H1 (cell line): ENCODE measurements at regions not wholly inside any gene's neighbourhood (a gene's known extent, or its start where the extent isn't known, plus 50 kb on each side); places are given as distances from the start of the nearest gene placed in this dataset.
A peak's percentile ranks its signal among the peaks of the same experiment; 100 is the strongest.

Experiments used
- CTCF ChIA-PET: fragments of 300-600 bp; sonication (Branson Sonifier 250); formaldehyde crosslinking; loops from one replicate; lab custom pipeline; 2021; ENCODE audit not compliant: partially characterized antibody; lab: Charles Lee
- POLR2A ChIA-PET: fragments of 300-600 bp; sonication (Branson Sonifier 250); formaldehyde crosslinking; loops from one replicate; lab custom pipeline; 2021; ENCODE audit warnings: inconsistent platforms; ENCODE audit not compliant: partially characterized antibody; lab: Charles Lee
- DNase-seq, 2 experiments: peaks; one replicate each; pipeline versions ENCODE4 v3.0.0 to v3.0.0-alpha.2; 2010 to 2022; ENCODE audit warnings: low spot score in 2 of 2, low read depth in 1 of 2, mixed read lengths in 1 of 2
- FAIRE-seq: peaks from 2 replicates; lab custom pipeline; 2011; peaks lifted over from hg19 to GRCh38; lab: Jason Lieb, UNC
- H2AFZ ChIP-seq: 2 replicates; pipeline ENCODE4 v1.8.1; 2012; ENCODE audit warnings: low read length, inconsistent platforms
- H2AK5ac ChIP-seq: 2 replicates; pipeline ENCODE4 v1.6.1; 2013; ENCODE audit warnings: low read depth, low read length
- H2BK120ac ChIP-seq: replicated peaks from 2 replicates; pipeline ENCODE3; 2013; ENCODE audit warnings: low read depth, low read length, inconsistent platforms
- H2BK12ac ChIP-seq: 2 replicates; pipeline ENCODE4 v1.6.1; 2013; ENCODE audit warnings: low read depth, low read length
- H2BK15ac ChIP-seq: 2 replicates; pipeline ENCODE4 v1.6.1; 2013; ENCODE audit warnings: low read length
- H2BK20ac ChIP-seq: 2 replicates; pipeline ENCODE4 v1.6.1; 2013; ENCODE audit warnings: low read length
- H2BK5ac ChIP-seq: 2 replicates; pipeline ENCODE4 v1.6.1; 2013; ENCODE audit warnings: low read depth, low read length
- H3K14ac ChIP-seq: 2 replicates; pipeline ENCODE4 v1.6.1; 2013; ENCODE audit warnings: inconsistent platforms; ENCODE audit not compliant: insufficient read length
- H3K18ac ChIP-seq: 2 replicates; pipeline ENCODE4 v1.6.1; 2013; ENCODE audit warnings: low read length; ENCODE audit errors: extremely low read depth
- H3K23ac ChIP-seq: 2 replicates; pipeline ENCODE4 v1.6.1; 2013; ENCODE audit warnings: inconsistent platforms; ENCODE audit not compliant: insufficient read length
- H3K23me2 ChIP-seq: 2 replicates; pipeline ENCODE4 v1.6.1; 2013; ENCODE audit warnings: low read depth, low read length
- H3K27ac ChIP-seq: 2 replicates; pipeline ENCODE4 v1.6.1; 2011; ENCODE audit warnings: low read depth, low read length, inconsistent platforms
- H3K27me3 ChIP-seq, 4 experiments: replicated peaks in 1 of 4; 1 replicate in 1 of 4; 2 replicates in 3 of 4; pipeline versions ENCODE4 v1.6.1 to v1.8.1; 2011 to 2013; ENCODE audit warnings: low read length in 3 of 4, mild to moderate bottlenecking in 3 of 4, inconsistent platforms in 2 of 4, mixed read lengths in 2 of 4, moderate library complexity in 1 of 4; ENCODE audit not compliant: control insufficient read depth in 3 of 4, insufficient read depth in 3 of 4; ENCODE audit errors: extremely low read depth in 1 of 4
- H3K36me3 ChIP-seq, 4 experiments: 2 replicates each; pipeline versions ENCODE4 v1.6.1 to v1.8.1; 2011 to 2013; ENCODE audit warnings: mild to moderate bottlenecking in 4 of 4, low read length in 3 of 4, moderate library complexity in 2 of 4, control low read depth in 1 of 4, inconsistent platforms in 1 of 4; ENCODE audit not compliant: insufficient read depth in 4 of 4, control insufficient read depth in 2 of 4
- H3K4ac ChIP-seq: replicated peaks from 2 replicates; pipeline ENCODE3; 2013; ENCODE audit warnings: low read length, low read depth, mixed read lengths, inconsistent platforms; ENCODE audit not compliant: insufficient read length
- H3K4me1 ChIP-seq, 4 experiments: replicated peaks in 1 of 4; 1 replicate in 1 of 4; 2 replicates in 3 of 4; pipeline versions ENCODE4 v1.6.1 to v1.8.1; 2011 to 2013; ENCODE audit warnings: low read length in 3 of 4, inconsistent platforms in 2 of 4, mixed read lengths in 1 of 4; ENCODE audit not compliant: insufficient read depth in 4 of 4, control insufficient read depth in 3 of 4
- H3K4me2 ChIP-seq, 2 experiments: 2 replicates each; pipeline versions ENCODE4 v1.6.1 to v1.8.1; 2011 to 2013; ENCODE audit warnings: low read depth in 2 of 2, low read length in 2 of 2, control low read depth in 1 of 2, inconsistent platforms in 1 of 2, mild to moderate bottlenecking in 1 of 2; ENCODE audit not compliant: insufficient read depth in 1 of 2
- H3K4me3 ChIP-seq, 4 experiments: fragments of 200-600, 300-600 bp in 1 of 4; sonication (generic), shearing (Covaris generic), sonication (Bioruptor Twin) in 1 of 4; 2 replicates each; pipeline versions ENCODE4 v1.5.1 to v1.8.1; 2011 to 2016; ENCODE audit warnings: low read length in 4 of 4, low read depth in 3 of 4, control low read depth in 2 of 4, inconsistent platforms in 2 of 4, mild to moderate bottlenecking in 2 of 4, mixed read lengths in 1 of 4, moderate library complexity in 1 of 4; ENCODE audit not compliant: insufficient read depth in 2 of 4; ENCODE audit errors: extremely low read depth in 1 of 4
- H3K56ac ChIP-seq: replicated peaks from 2 replicates; pipeline ENCODE3; 2013; ENCODE audit warnings: low read depth, mild to moderate bottlenecking, mixed read lengths, low read length, inconsistent platforms; ENCODE audit not compliant: insufficient read length
- H3K79me1 ChIP-seq: 2 replicates; pipeline ENCODE4 v1.6.1; 2013; ENCODE audit warnings: low read depth, low read length, control low read depth
- H3K79me2 ChIP-seq, 2 experiments: 2 replicates each; pipeline versions ENCODE4 v1.6.1 to v1.8.1; 2012 to 2013; ENCODE audit warnings: low read length in 2 of 2, mild to moderate bottlenecking in 2 of 2, inconsistent platforms in 1 of 2; ENCODE audit not compliant: insufficient read depth in 2 of 2, control insufficient read depth in 1 of 2
- H3K9ac ChIP-seq, 4 experiments: replicated peaks in 1 of 4; 1 replicate in 1 of 4; 2 replicates in 3 of 4; pipeline versions ENCODE4 v1.6.1 to v1.8.1; 2011 to 2013; ENCODE audit warnings: low read depth in 3 of 4, low read length in 3 of 4, control low read depth in 2 of 4, mild to moderate bottlenecking in 2 of 4, moderate library complexity in 2 of 4, inconsistent platforms in 1 of 4; ENCODE audit errors: extremely low read depth in 1 of 4
- H3K9me3 ChIP-seq, 2 experiments: 2 replicates each; pipeline versions ENCODE4 v1.6.1 to v1.8.1; 2012 to 2013; ENCODE audit warnings: mild to moderate bottlenecking in 2 of 2, moderate library complexity in 2 of 2, control low read depth in 1 of 2, inconsistent platforms in 1 of 2, low read depth in 1 of 2, low read length in 1 of 2, mixed read lengths in 1 of 2; ENCODE audit not compliant: insufficient read depth in 2 of 2
- H4K20me1 ChIP-seq, 2 experiments: replicated peaks in 1 of 2; 2 replicates each; pipeline versions ENCODE3 to v1.8.1; 2011 to 2013; ENCODE audit warnings: inconsistent platforms in 2 of 2, low read length in 2 of 2, mild to moderate bottlenecking in 1 of 2; ENCODE audit not compliant: insufficient read depth in 2 of 2, control insufficient read depth in 1 of 2
- H4K5ac ChIP-seq: 2 replicates; pipeline ENCODE4 v1.6.1; 2013; ENCODE audit warnings: low read length, low read depth, mixed read lengths, inconsistent platforms; ENCODE audit not compliant: insufficient read length
- H4K8ac ChIP-seq: 2 replicates; pipeline ENCODE4 v1.8.0; 2013; ENCODE audit warnings: mild to moderate bottlenecking, moderate library complexity, low read length, inconsistent platforms; ENCODE audit not compliant: insufficient read depth; ENCODE audit errors: extremely low read depth
- H4K91ac ChIP-seq: replicated peaks from 2 replicates; pipeline ENCODE3; 2013; ENCODE audit warnings: low read length, mixed read lengths, inconsistent platforms; ENCODE audit not compliant: insufficient read length
- HDAC2 ChIP-seq, 2 experiments: fragments of 300-600 bp in 1 of 2; sonication (generic) in 1 of 2; IDR thresholded peaks; 2 replicates each; pipeline ENCODE4 v1.6.1; 2011 to 2012; ENCODE audit warnings: low read depth in 2 of 2, low read length in 2 of 2, mild to moderate bottlenecking in 2 of 2, moderate library complexity in 2 of 2, borderline replicate concordance in 1 of 2, inconsistent platforms in 1 of 2
- JUND ChIP-seq: IDR thresholded peaks from 2 replicates; pipeline ENCODE4 v1.6.1; 2011; ENCODE audit warnings: mild to moderate bottlenecking, improper control_type of control experiment, low read length
- KDM5A ChIP-seq: fragments of 200-600 bp; IDR thresholded peaks from 2 replicates; pipeline ENCODE4 v1.7.1; 2012; ENCODE audit warnings: mild to moderate bottlenecking, low read length, inconsistent platforms, mixed read lengths
- NANOG ChIP-seq: IDR thresholded peaks from 2 replicates; pipeline ENCODE4 v1.6.1; 2011; ENCODE audit warnings: low read length, low read depth, mild to moderate bottlenecking, inconsistent platforms; ENCODE audit not compliant: insufficient read depth, poor library complexity, severe bottlenecking
- RBBP5 ChIP-seq: IDR thresholded peaks from 2 replicates; pipeline ENCODE4 v1.7.1; 2012; ENCODE audit warnings: low read depth, mild to moderate bottlenecking, inconsistent platforms, low read length, moderate library complexity, borderline replicate concordance
- RFX5 ChIP-seq: IDR thresholded peaks from 2 replicates; pipeline ENCODE4 v1.6.1; 2011; ENCODE audit warnings: low read depth, low read length, improper control_type of control experiment, borderline replicate concordance
- SIX5 ChIP-seq: IDR thresholded peaks from 2 replicates; pipeline ENCODE4 v1.6.1; 2011; ENCODE audit warnings: mild to moderate bottlenecking, low read depth, low read length
- SP1 ChIP-seq: IDR thresholded peaks from 2 replicates; pipeline ENCODE4 v1.6.1; 2011; ENCODE audit warnings: low read depth, low read length
- TBP ChIP-seq: IDR thresholded peaks from 2 replicates; pipeline ENCODE4 v1.6.1; 2011; ENCODE audit warnings: low read depth, low read length, improper control_type of control experiment
- WGBS, 2 experiments: shearing (Covaris generic) in 1 of 2; methylation state at CpG; one replicate each; pipeline versions ENCODE4 v1.1.6 to v1.1.7; 2013 to 2015; ENCODE audit warnings: low lambda C conversion rate in 2 of 2, mixed read lengths in 2 of 2, inconsistent platforms in 1 of 2, low coverage in 1 of 2, missing lambda C conversion rate in 1 of 2; ENCODE audit not compliant: insufficient replicate concordance in 2 of 2, insufficient coverage in 1 of 2, insufficient read length in 1 of 2; ENCODE audit errors: extremely low coverage in 1 of 2, missing lambda C conversion rate in 1 of 2; 5-methylcytosine and 5-hydroxymethylcytosine counted together
- TF ChIP-seq, protein P1 (sequence below): IDR thresholded peaks from 2 replicates; pipeline ENCODE4 v1.6.1; 2011; ENCODE audit warnings: low read length, improper control_type of control experiment

DNA sequence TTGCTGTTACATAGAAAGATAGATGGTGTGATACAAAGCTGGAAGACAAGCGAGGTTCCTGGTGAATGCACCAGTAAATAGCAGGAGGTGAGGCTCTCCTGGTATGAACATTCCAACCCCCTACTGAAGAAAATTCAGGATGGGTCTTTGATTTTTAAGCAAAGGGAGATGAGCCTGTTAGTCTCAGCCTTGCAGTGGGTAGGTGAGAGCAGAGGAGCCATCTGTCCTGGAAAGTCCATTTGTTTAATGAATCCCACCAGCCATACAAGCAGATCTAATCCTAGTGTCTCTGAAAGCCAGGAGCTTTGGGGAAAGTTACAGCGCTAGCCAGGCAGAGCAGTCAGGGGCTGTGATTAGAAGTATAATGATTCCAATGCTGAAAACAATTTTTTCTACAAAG, 234.8 kb upstream of the FOXN3 start:
- Histone ChIP-seq H3K27ac (no peak overlapping the region), H3K4me3 (no peak overlapping the region), H3K18ac (no peak overlapping the region), H3K9ac (no peak overlapping the region), H2BK12ac (no peak overlapping the region), H3K79me1 (no peaks in the 10 kb centered on the region), H3K4ac (no peak overlapping the region), H3K23ac (no peak overlapping the region), H2BK5ac (no peak overlapping the region), H3K9me3 (peaks cover under 1 to 1% of the 10 kb centered on the region in 2 experiments; a peak in 1 of 4 replicates), H3K36me3 (no peaks in the 10 kb centered on the region), H4K20me1 (no peaks in the 10 kb centered on the region), H2AK5ac (no peak overlapping the region), H2BK120ac (no peak overlapping the region), H3K79me2 (no peaks in the 10 kb centered on the region), H3K4me1 (peaks cover 0 to 8% (median 3%) of the 10 kb centered on the region in 4 experiments; a peak in 3 of 7 replicates), H4K91ac (no peak overlapping the region), H3K23me2 (no peaks in the 10 kb centered on the region), H4K5ac (no peak overlapping the region), H3K14ac (no peak overlapping the region), H3K27me3 (no peaks in the 10 kb centered on the region), H2AFZ (0 out of 2 replicates have a peak overlapping the region, but pooled peaks have one; percentile 56), H2BK15ac (no peak overlapping the region), H3K4me2 (no peak overlapping the region; a peak in 1 of 4 replicates), H4K8ac (no peak overlapping the region), H2BK20ac (no peak overlapping the region), H3K56ac (no peak overlapping the region)
- ChIA-PET POLR2A (no interaction called here), CTCF (interaction anchor here (0.8 to 1.1 kb wide), 3 partner anchors 20 to 281 kb away, joined by 3 to 6 read pairs (median 3); no protein-coding TSS in a partner anchor)
- WGBS, 2 experiments: 79% methylated on average over 2 of the region's 2 CpGs; no CpG with 5 or more reads in 1 of the 2 experiments
- no peak for DNase-seq
- FAIRE-seq: peak; percentile 60
- TF ChIP-seq JUND (no peak), HDAC2 (IDR thresholded peaks at IDR 0.05; ENCODE audit: borderline replicate concordance in 1 of 2, low read depth in 2 of 2, low read length in 2 of 2) (no peak), RFX5 (no peak), TBP (no peak), KDM5A (no peak), SIX5 (no peak), SP1 (no peak), RBBP5 (no peak), NANOG (no peak)
- TF ChIP-seq, protein P1, sequence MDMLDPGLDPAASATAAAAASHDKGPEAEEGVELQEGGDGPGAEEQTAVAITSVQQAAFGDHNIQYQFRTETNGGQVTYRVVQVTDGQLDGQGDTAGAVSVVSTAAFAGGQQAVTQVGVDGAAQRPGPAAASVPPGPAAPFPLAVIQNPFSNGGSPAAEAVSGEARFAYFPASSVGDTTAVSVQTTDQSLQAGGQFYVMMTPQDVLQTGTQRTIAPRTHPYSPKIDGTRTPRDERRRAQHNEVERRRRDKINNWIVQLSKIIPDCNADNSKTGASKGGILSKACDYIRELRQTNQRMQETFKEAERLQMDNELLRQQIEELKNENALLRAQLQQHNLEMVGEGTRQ: no peak
